ENCODE measurements at regions not wholly inside any gene's neighbourhood (a gene's known extent, or its start where the extent isn't known, plus 50 kb on each side); places are given as distances from the start of the nearest gene placed in this dataset.
A peak's percentile ranks its signal among the peaks of the same experiment; 100 is the strongest.
"Not testable (repeated sequence)": the region's sequence is repeated elsewhere in the genome, so short reads cannot be mapped to it uniquely, and the experiment has no call there.

GRCh38 chr3:110851736-110852135 lies 219.9 kb upstream of the NECTIN3 start:
- DNase-seq = no peak

GRCh38 chr3:110855207-110855606 lies 216.4 kb upstream of the NECTIN3 start:
- no peak for DNase-seq

- DNase-seq = no peak
These were observed 214.7 kb upstream of the NECTIN3 start for GRCh38 chr3:110856916-110857315.

DNA sequence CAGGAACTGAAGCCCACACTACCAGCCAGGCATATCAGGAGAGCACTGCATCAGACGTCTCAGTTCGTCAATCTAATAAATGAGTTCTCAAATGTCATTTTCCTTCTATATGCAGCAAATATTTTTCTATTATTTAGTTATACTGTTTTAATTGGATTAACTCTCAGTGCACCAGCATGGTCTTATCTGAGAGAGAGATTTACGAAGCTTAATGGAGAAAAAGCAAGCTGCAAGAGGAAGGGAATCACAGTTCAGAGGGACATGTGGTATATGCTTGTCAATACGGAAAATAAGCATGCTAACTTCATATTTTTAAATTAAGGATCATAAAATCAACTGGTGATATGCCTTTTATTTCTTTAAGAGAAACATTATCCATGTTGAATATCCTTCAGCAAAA lies 213.1 kb upstream of the NECTIN3 start:
- DNase-seq = no peak

GRCh38 chr3:110859336-110859735 lies 212.3 kb upstream of the NECTIN3 start:
- no peak for DNase-seq

- no peak for DNase-seq
These were observed 211.6 kb upstream of the NECTIN3 start for GRCh38 chr3:110859993-110860392.

DNA sequence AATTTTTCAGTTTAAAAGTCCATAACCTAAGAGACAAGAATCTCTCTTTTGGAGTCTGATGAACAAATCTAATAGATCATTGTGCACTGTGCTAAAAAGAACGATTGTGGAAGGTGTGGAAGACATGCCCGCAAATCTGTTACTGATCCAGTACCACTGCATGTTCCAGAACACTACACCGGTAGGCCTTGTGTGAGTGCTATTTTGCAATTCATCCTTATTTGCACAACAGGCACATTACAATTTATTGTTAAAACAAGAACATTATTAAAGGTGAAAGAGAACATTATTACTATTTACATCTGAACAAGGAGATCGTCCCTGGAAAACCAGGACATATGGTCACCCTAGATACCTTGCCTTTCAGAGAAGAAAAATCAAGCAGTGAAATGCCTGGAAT lies 205.7 kb upstream of the NECTIN3 start:
- no peak for DNase-seq

DNA sequence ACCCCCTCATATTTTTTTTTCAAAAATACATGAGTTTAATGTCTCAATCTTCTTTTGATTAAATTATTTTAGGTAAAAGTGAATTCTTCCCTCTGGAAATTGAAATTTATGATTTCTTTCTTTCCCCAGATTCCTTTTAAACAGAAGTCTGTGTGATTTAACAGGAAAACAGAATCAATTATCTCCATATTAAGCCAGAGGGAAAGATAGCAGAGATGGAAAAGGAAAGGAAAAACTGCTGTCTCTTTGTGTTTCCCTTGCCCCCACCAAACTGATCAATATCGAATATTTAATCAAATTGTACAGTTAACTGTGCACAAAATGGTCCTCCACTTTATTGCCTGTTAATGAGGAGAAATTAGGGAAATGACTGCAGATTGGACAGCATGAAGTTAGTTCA lies 203.5 kb upstream of the NECTIN3 start:
- no peak for DNase-seq

- no peak for DNase-seq
These were observed 201.9 kb upstream of the NECTIN3 start for GRCh38 chr3:110869736-110870135.

GRCh38 chr3:110871869-110872268 lies 199.7 kb upstream of the NECTIN3 start:
- no peak for DNase-seq

GRCh38 chr3:110878692-110879091 lies 192.9 kb upstream of the NECTIN3 start:
- DNase-seq = no peak

GRCh38 chr3:110881069-110881468 lies 190.5 kb upstream of the NECTIN3 start:
- no peak for DNase-seq

GRCh38 chr3:110886222-110886893 lies 185.3 kb upstream of the NECTIN3 start:
- DNase-seq = no peak

DNA sequence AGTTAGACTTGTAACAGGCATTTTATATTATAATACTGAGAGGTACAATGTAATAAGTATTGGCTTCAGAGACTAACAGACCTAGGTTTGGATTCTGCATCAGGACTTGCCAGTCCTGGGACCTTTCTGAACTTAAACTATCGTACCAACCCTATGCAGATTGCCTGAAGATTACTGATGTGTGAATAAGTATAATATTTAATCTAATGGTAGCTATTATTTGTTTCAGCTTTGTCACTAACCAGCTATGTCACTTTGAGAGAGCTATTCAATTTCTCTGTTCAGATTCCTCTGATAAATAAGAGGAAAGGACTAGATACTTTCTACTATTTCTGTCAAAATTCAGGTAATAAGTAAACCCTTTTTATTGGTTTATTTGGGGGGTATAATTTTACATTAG lies 184.4 kb upstream of the NECTIN3 start:
- no peak for DNase-seq

GRCh38 chr3:110888625-110889375 lies 182.8 kb upstream of the NECTIN3 start:
- peak; percentile 22 for DNase-seq

- not testable (repeated sequence) for DNase-seq
These were observed 182.3 kb upstream of the NECTIN3 start for GRCh38 chr3:110889376-110889699.

DNA sequence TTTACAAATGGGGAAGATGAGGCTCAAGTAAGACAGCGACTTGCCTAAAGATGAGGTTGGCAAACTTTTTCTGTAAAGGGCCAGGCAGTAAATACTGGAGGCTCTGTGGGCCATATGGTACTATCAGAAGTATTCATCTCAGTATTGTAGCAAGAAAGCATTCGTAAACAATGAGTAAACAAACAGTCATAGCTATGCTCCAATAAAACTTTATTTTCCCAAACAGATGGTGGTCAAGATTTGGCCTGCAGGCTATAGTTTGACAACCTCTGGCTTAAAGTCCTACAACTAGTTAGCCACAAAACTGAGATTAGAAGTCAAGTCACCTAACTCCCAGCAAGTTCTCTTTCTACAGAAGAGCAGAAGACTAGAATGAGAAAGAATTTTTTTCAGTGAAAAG lies 177.0 kb upstream of the NECTIN3 start:
- DNase-seq = no peak

GRCh38 chr3:110895054-110895453 lies 176.6 kb upstream of the NECTIN3 start:
- no peak for DNase-seq

DNA sequence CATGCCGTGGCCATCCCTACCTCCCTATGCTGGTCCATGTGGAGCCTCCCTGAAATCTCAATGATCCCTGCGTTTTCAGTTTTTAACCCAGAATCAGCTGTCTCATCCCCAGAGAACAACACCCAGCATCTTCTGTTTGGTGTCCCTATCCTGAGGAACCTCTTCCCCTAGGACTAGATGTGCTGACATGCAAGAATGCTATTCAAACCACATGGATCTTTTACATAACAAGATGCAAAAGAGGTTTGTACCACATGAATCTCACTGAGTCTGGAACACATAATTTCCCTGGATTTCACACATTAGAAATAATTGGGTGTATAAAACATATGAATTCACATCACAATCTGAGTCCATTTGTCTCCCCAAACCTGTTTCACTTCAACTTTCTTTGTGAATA lies 174.6 kb upstream of the NECTIN3 start:
- DNase-seq = no peak

DNA sequence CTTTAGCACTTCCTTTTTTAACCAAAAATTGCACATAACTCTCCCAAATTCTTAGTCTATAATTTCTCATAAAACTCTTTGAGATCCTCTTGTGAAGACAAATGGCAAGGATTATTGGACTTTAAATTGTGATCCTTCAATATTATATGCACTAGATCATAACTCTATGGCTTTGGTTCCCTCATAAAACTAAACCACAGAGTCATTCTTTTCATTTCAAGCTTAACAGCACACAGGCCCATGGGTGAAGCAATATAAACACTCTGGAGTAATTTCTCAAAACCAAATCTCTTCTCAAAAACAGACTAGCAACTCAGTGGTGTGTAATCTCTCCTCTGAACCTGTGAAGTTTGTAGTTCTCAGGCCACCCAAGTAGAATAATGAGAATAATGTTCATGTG lies 171.0 kb upstream of the NECTIN3 start:
- no peak for DNase-seq

DNA sequence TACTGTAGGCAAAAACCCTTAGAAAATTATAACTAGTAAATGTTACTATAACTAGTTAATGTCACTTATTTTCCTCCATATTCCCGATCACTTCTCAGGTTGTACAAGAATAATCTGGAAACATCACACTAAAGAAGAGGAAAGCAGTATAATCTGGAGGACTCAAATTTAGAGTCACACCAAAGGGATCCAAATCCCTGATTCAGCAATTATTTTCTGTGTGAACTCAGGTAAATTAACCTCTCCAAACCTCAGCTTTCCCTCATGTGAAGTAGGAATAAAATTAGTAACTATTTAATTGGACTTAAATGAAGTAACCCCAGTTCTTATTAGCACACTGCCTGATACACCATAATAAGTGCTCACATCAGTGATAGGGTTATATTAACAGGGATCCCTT lies 170.1 kb upstream of the NECTIN3 start:
- no peak for DNase-seq

DNA sequence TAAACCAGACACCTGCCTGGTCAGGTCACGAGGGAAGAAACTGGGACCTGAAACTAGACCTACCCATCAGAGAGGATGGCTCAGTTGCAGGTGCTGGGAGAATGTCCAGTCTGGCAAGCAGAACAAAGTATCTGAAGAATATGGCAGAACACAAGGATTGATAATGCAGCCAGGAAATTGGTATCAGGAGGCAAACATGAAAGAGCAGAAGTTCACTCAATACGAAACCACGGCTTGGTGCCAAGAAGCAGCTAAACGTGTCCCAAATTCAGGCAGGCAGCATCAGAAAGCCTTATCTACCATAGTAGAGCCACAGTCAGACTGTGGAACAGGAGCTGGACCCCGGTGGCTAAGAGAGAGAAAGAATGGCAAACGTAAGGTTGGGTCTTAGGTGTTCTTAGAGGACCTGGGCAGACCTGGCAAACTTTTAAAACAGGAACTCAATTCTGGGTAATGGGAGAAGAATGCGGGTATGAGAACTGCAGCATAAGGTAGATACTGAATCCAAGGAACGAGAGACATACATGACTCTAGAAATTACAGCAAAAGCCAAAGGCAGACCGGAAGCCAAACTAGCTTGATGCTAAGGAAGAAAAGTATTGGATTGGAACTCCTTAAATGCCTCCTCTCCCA lies 169.0 kb upstream of the NECTIN3 start:
- DNase-seq = no peak

DNA sequence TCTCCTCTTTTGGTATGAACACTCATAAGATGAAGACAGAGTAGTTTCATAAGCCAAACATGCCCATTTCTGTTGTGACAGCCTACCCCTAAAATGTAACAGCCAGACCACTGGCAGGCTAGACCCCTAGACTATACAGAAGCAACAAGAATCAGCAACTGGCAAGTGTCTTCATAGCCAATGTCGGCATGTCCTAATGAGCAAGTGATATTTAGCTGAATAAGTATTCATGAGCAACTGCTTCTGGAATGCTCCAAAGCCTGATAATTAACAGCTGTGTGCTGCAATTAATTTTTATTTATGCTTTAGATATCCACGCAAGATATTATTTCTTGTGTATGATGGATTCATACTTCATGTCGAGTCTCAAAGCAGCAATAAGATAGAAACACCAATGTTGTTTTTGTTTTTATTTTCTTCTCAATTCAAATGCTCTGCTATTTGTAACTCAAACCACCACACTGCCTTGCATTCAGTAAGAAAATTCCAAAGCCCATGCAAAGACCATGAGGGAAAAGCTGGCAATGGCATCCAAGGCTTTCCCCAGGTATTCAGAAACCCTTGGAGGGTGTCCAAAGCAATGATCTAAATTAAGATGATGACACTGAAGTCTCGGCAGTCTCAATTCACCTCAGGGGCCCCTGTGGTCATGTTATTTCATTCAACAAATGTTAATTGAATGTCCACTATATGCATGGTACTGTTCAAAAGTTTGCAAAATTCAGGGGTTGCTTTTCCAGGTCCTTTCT lies 167.7 kb upstream of the NECTIN3 start:
- no peak for DNase-seq

GRCh38 chr3:110904520-110904890 lies 167.1 kb upstream of the NECTIN3 start:
- DNase-seq = no peak
